Neural crest cell (in vitro differentiated cells): ENCODE measurements at regions not wholly inside any gene's neighbourhood (a gene's known extent, or its start where the extent isn't known, plus 50 kb on each side); places are given as distances from the start of the nearest gene placed in this dataset.

ENCODE experiments used
- DNase-seq: peaks from one replicate; pipeline ENCODE4 v3.0.0; 2021; ENCODE audit warnings: low read depth, mixed read lengths, low spot score
- H3K27ac Mint-ChIP-seq: one replicate; pipeline ENCODE4 v1.8.0; 2021; ENCODE audit warnings: mild to moderate bottlenecking, mixed read lengths; ENCODE audit not compliant: unreplicated experiment
- H3K27me3 Mint-ChIP-seq: 2 replicates; pipeline ENCODE4 v1.8.0; 2021; ENCODE audit warnings: low read depth, mild to moderate bottlenecking, mixed read lengths
- H3K36me3 Mint-ChIP-seq: 2 replicates; pipeline ENCODE4 v1.8.0; 2021; ENCODE audit warnings: low read depth, mild to moderate bottlenecking, mixed read lengths
- H3K4me1 Mint-ChIP-seq: 2 replicates; pipeline ENCODE4 v1.8.0; 2021; ENCODE audit warnings: mixed read lengths
- H3K4me3 Mint-ChIP-seq: one replicate; pipeline ENCODE4 v1.8.0; 2021; ENCODE audit warnings: mild to moderate bottlenecking, mixed read lengths
- H3K9me3 Mint-ChIP-seq: 2 replicates; pipeline ENCODE4 v1.8.0; 2021; ENCODE audit warnings: mixed read lengths
- TF ChIP-seq, protein P1 (sequence below): fragments of 200-600 bp; sonication (generic); conservative IDR thresholded peaks from 2 replicates; pipeline ENCODE4 v1.5.0; 2021; ENCODE audit warnings: antibody characterized with exemption, mild to moderate bottlenecking

DNA sequence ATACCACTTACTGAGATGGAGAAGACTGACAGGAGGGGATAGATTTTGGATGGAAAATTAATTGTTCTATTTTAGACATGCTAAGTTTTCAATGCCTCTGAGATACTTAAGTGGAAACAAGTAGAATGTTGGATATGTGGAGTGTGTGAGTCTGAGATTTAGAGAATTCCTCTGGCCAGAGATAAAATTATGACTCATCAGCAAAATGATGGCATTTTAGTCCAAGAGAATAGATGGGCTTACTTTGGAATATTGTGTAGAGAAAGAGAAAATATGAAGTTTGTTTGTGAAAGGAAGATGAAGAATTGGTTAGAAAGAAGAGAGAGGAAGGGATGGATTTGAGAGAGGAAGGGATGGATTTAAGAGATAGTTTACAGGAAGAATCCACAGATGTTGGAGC lies 108.6 kb upstream of the PPP1R2C start:
- Mint-ChIP-seq H3K27me3 (peaks cover 2% of the 10 kb centered on the region), H3K4me3 (no peak overlapping the region), H3K36me3 (no peaks in the 10 kb centered on the region), H3K9me3 (peaks cover 6% of the 10 kb centered on the region), H3K4me1 (no peaks in the 10 kb centered on the region), H3K27ac (no peak overlapping the region)
- DNase-seq, result no peak
- TF ChIP-seq, protein P1, sequence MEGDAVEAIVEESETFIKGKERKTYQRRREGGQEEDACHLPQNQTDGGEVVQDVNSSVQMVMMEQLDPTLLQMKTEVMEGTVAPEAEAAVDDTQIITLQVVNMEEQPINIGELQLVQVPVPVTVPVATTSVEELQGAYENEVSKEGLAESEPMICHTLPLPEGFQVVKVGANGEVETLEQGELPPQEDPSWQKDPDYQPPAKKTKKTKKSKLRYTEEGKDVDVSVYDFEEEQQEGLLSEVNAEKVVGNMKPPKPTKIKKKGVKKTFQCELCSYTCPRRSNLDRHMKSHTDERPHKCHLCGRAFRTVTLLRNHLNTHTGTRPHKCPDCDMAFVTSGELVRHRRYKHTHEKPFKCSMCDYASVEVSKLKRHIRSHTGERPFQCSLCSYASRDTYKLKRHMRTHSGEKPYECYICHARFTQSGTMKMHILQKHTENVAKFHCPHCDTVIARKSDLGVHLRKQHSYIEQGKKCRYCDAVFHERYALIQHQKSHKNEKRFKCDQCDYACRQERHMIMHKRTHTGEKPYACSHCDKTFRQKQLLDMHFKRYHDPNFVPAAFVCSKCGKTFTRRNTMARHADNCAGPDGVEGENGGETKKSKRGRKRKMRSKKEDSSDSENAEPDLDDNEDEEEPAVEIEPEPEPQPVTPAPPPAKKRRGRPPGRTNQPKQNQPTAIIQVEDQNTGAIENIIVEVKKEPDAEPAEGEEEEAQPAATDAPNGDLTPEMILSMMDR, result no peak

DNA sequence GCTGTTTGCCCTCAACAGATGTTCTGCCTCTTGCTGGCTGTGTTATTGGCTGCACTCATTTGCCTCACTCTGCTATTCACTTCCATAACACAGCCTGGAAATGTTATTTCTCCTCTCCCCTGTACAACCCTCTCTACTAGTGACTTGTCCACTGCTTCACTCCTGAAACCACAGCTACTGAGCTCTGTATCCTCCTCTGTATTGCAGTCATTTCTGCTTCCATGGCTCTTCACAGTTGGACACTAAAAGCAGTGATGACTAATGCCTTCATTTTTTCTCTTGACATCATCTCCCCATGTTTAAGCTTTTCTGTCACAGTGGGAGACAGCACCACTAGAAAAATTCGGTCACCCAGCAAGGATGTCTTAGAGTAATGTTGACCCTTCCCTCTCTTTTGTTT lies 123.0 kb upstream of the PPP1R2C start:
- TF ChIP-seq, protein P1, result no peak
- no peak for DNase-seq
- no peaks in the 10 kb centered on the region for H3K36me3 Mint-ChIP-seq
- H3K27me3 Mint-ChIP-seq, result no peaks in the 10 kb centered on the region
- no peaks in the 10 kb centered on the region for H3K9me3 Mint-ChIP-seq
- no peaks in the 10 kb centered on the region for H3K4me1 Mint-ChIP-seq
- no peak overlapping the region for H3K4me3 Mint-ChIP-seq
- H3K27ac Mint-ChIP-seq, result no peak overlapping the region

DNA sequence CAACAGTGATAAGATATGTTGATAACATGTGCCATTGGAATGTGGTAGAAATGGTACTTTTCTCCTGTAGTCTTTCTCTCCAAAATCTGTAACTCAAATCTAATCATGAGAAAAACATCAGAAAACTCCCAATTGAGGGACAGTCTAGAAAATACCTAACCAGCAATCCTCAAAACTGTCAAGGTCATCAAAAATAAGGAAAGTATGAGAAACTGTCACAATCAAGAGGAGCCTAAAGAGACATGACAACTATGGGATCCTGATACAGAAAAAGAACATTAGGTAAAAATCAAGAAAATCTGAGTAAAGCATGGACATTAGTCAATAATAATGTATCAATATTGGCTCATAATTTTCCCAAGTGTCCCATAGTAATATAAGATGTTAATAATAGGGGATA lies 124.5 kb upstream of the PPP1R2C start:
- H3K27ac Mint-ChIP-seq, result no peak overlapping the region
- no peaks in the 10 kb centered on the region for H3K36me3 Mint-ChIP-seq
- no peaks in the 10 kb centered on the region for H3K4me1 Mint-ChIP-seq
- DNase-seq, result no peak
- no peak overlapping the region for H3K4me3 Mint-ChIP-seq
- H3K27me3 Mint-ChIP-seq, result no peaks in the 10 kb centered on the region
- TF ChIP-seq, protein P1, result no peak
- peaks cover 2% of the 10 kb centered on the region for H3K9me3 Mint-ChIP-seq

DNA sequence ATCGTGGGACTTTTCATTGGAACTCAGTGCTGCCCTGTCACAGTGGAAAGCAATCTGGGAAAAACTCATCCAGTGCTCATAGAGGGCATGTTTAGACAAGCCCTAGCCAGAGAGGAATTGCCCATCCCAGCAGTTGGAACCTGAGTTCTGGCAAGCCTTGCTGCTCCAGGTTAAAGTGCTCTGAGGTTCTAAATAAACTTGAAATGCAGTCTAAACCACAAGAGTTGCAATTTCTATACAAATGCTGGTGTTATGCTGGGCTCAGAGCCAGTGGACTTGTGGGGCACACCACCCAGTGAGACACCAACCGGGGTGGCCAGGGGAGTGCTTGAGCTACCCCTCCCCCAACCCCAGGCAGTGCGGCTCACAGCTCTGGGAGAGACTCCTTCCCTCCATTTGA lies 142.8 kb upstream of the PPP1R2C start:
- DNase-seq, result no peak
- Mint-ChIP-seq H3K9me3 (peaks cover 7% of the 10 kb centered on the region), H3K36me3 (no peaks in the 10 kb centered on the region), H3K4me3 (no peak overlapping the region), H3K27me3 (no peaks in the 10 kb centered on the region), H3K4me1 (no peaks in the 10 kb centered on the region), H3K27ac (no peak overlapping the region)
- TF ChIP-seq, protein P1, result no peak

DNA sequence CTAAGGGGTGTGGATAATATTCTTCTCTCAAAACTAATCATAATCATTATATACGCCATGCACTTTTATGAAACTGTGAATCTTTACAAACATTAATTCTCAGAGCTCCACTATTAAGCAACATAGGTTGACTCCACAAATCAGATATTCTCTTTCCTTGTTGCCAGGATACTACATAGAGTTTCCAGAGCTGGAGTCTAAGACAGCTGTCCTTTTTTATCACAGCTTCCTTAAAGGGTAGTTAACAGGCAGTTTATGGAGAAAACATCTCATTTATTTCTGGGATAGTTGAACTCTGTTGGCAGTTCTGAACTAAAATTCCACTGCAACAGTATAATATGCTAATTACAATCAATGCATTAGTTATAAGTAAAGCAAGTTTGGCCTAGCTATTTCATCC lies 152.1 kb upstream of the PPP1R2C start:
- H3K4me1 Mint-ChIP-seq, result peaks cover 3% of the 10 kb centered on the region
- DNase-seq, result no peak
- no peak overlapping the region for H3K4me3 Mint-ChIP-seq
- H3K36me3 Mint-ChIP-seq, result no peaks in the 10 kb centered on the region
- TF ChIP-seq, protein P1, result no peak
- H3K9me3 Mint-ChIP-seq, result no peaks in the 10 kb centered on the region
- H3K27me3 Mint-ChIP-seq, result no peaks in the 10 kb centered on the region
- H3K27ac Mint-ChIP-seq, result no peak overlapping the region

DNA sequence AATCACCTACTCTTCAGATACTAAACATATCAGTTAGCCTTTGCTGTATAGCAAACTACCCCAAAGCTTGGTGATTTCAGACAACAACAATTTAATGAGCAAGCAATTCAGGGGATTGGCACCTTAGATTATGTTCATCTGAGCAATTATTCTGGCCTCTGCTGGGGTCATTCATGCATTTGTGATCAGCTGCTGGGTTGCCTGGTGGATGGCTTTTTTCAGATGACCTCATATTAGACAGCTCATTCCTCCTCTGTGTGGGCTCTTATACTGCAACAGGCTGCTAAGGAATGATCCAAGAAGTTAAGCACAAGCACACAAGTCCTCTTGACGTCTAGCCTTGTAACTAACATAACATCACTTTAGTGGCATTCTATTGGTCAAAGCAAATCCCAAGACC lies 153.0 kb upstream of the PPP1R2C start:
- no peaks in the 10 kb centered on the region for H3K36me3 Mint-ChIP-seq
- H3K27me3 Mint-ChIP-seq, result no peaks in the 10 kb centered on the region
- peaks cover 3% of the 10 kb centered on the region for H3K4me1 Mint-ChIP-seq
- H3K4me3 Mint-ChIP-seq, result no peak overlapping the region
- TF ChIP-seq, protein P1, result no peak
- no peaks in the 10 kb centered on the region for H3K9me3 Mint-ChIP-seq
- no peak overlapping the region for H3K27ac Mint-ChIP-seq
- DNase-seq, result no peak
